Keratinocyte (primary cell): ENCODE measurements at regions not wholly inside any gene's neighbourhood (a gene's known extent, or its start where the extent isn't known, plus 50 kb on each side); places are given as distances from the start of the nearest gene placed in this dataset.

Experiments
- CTCF ChIP-seq, 3 experiments: IDR thresholded peaks in 1 of 3; conservative IDR thresholded peaks in 1 of 3; optimal IDR thresholded peaks in 1 of 3; 2 replicates in 2 of 3; 3 replicates in 1 of 3; pipeline versions ENCODE3 to v1.5.1; 2011; ENCODE audit warnings: low read length in 3 of 3, mild to moderate bottlenecking in 3 of 3, moderate library complexity in 2 of 3, control low read depth in 1 of 3, inconsistent platforms in 1 of 3; ENCODE audit not compliant: insufficient read depth in 2 of 3; ENCODE audit errors: extremely low read depth in 1 of 3
- EZH2 ChIP-seq: IDR thresholded peaks from one replicate; pipeline ENCODE4 v1.6.1; 2012; ENCODE audit warnings: inconsistent platforms, mild to moderate bottlenecking, low read length, moderate library complexity

GRCh38 chr3:76171647-76172046 is 386.3 kb upstream of the ZNF717 start:
- TF ChIP-seq CTCF (optimal IDR thresholded peaks at IDR 0.05 in 1 of 3, IDR thresholded peaks at IDR 0.05 in 1 of 3, conservative IDR thresholded peaks at IDR 0.05 in 1 of 3; ENCODE audit: extremely low read depth in 1 of 3, insufficient read depth in 2 of 3, low read length in 3 of 3) (no peak), EZH2 (no peak)
